ENCODE measurements at regions not wholly inside any gene's neighbourhood (a gene's known extent, or its start where the extent isn't known, plus 50 kb on each side); places are given as distances from the start of the nearest gene placed in this dataset.

DNA sequence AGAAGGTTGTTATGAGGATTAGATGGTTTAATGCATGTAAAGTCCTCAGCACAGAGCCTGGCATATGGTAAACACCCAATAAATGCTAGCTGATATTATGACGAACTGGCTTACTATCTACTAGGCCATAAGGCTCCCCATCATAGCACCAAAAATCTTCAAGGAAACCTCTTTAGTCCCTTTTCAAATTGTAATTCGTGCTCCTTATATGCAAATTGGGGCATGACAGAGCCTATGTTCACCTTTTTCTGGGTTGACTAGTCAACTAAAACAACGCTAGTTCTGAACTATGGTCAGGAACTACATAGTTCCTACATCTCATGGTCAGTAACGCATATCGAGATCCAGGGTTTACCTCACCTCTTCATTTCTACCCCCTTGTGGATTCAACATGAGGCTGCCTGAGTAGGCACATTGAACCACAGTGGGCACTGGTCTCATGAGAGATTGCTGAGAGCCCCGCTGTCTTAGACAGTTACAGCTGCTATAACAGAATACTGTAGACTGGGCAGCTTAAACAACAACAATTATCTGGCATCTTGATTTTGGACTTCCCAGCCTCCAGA is 97.2 kb upstream of the TNFAIP3 start:
- no peak for DNase-seq (ENCODE audit: low read depth, low spot score)
- Histone ChIP-seq H3K9ac (ENCODE audit: insufficient read length) (no peak overlapping the region), H3K27ac (no peak overlapping the region), H3K4me3 (no peak overlapping the region), H3K36me3 (ENCODE audit: insufficient read depth, low read length) (no peaks in the 10 kb centered on the region), H3K9me3 (ENCODE audit: low read depth, low read length) (no peaks in the 10 kb centered on the region)
- TF ChIP-seq POLR2AphosphoS5 (IDR thresholded peaks at IDR 0.05; ENCODE audit: borderline replicate concordance, low read depth, low read length): no peak
- TF ChIP-seq FOXP2 (optimal IDR thresholded peaks at IDR 0.05; ENCODE audit: control extremely low read depth, extremely low read length, insufficient read depth): no peak
- no peak for TF ChIP-seq EZH2 (IDR thresholded peaks at IDR 0.05)

DNA sequence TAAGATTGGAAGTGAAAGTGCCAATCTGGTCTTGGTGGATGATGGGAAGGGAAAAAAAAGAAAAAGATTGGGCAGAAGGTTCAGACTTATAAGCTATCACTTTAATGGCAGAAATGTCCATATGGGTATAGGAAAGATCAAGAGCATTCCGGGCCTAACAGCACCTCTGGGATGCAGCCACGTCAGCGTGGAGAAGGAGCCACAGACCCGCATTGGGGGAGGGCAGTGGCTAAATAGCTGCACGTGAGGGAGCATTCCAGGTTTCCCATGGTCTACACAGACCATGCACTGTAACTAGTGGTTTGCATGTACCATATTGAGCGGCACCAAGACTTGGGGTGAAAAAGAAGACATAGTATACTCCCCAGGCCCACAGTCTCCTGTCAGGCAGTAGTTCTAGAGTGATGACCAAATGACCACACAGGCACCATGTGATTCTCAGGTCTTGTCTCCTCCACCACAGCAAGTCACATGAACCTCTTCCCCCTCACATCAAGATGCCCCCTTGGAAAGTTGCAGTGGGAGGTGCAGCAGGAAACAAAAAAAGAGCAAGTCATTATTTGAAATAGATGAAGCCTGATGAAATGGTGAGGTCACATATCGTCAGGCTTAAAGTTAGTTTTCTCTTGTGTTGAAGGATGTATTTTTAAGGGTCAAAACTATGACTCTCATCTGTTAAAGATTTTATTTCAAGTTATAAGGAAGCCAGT is 94.4 kb upstream of the TNFAIP3 start:
- TF ChIP-seq EZH2 (IDR thresholded peaks at IDR 0.05): no peak
- TF ChIP-seq POLR2AphosphoS5 (IDR thresholded peaks at IDR 0.05; ENCODE audit: borderline replicate concordance, low read depth, low read length): no peak
- Histone ChIP-seq H3K4me3 (no peak overlapping the region), H3K9me3 (ENCODE audit: low read depth, low read length) (no peaks in the 10 kb centered on the region), H3K9ac (ENCODE audit: insufficient read length) (no peak overlapping the region), H3K36me3 (ENCODE audit: insufficient read depth, low read length) (no peaks in the 10 kb centered on the region), H3K27ac (no peak overlapping the region)
- DNase-seq (ENCODE audit: low read depth, low spot score): no peak

DNA sequence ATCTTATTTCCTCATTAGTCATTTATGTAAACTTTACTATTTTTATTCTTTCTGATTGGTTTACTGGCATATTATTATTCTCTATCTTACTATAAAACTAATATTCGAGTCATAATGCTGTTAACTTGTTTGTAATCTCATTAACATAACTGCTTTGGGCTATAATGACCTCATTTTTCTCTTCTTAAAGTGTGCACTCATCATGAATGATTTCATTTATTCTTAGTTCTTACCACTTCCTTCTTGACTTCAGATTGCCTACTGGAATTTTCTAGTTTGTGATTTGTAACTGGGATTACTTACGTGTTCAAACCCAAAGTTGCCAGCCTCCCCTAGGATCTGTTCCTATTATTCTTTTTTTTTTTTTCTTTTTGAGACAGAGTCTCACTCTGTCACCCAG is 91.8 kb upstream of the TNFAIP3 start:
- H3K36me3 ChIP-seq (ENCODE audit: insufficient read depth, low read length): no peaks in the 10 kb centered on the region
- DNase-seq (ENCODE audit: low read depth, low spot score): no peak
- no peak for TF ChIP-seq POLR2AphosphoS5 (IDR thresholded peaks at IDR 0.05; ENCODE audit: borderline replicate concordance, low read depth, low read length)
- TF ChIP-seq EZH2 (IDR thresholded peaks at IDR 0.05): no peak
- TF ChIP-seq FOXP2 (optimal IDR thresholded peaks at IDR 0.05; ENCODE audit: control extremely low read depth, extremely low read length, insufficient read depth): no peak
- H3K4me3 ChIP-seq: no peak overlapping the region
- no peaks in the 10 kb centered on the region for H3K9me3 ChIP-seq (ENCODE audit: low read depth, low read length)
- no peak overlapping the region for H3K27ac ChIP-seq
- no peak overlapping the region for H3K9ac ChIP-seq (ENCODE audit: insufficient read length)

DNA sequence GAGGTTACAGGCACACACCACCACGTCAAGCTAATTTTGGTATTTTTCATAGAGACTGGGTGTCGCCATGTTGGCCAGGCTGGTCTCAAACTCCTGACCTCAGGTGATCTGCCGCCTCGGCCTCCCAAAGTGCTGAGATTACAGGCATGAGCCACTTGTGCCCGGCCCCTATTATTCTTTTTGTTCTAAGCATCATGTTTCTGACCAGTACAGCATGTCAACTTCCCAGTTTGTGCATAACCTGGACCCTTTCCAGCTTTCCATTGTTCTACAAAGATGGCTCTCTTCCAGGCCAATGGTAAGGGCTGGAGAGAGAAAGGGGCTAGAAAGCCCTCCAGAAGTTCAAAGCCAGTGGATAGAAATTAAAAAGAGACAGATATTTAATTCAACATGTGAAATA is 91.3 kb upstream of the TNFAIP3 start:
- TF ChIP-seq EZH2 (IDR thresholded peaks at IDR 0.05) (no peak), POLR2AphosphoS5 (IDR thresholded peaks at IDR 0.05; ENCODE audit: borderline replicate concordance, low read depth, low read length) (no peak), FOXP2 (optimal IDR thresholded peaks at IDR 0.05; ENCODE audit: control extremely low read depth, extremely low read length, insufficient read depth) (no peak)
- H3K9me3 ChIP-seq (ENCODE audit: low read depth, low read length): no peaks in the 10 kb centered on the region
- H3K27ac ChIP-seq: no peak overlapping the region
- no peaks in the 10 kb centered on the region for H3K36me3 ChIP-seq (ENCODE audit: insufficient read depth, low read length)
- DNase-seq (ENCODE audit: low read depth, low spot score): no peak
- no peak overlapping the region for H3K9ac ChIP-seq (ENCODE audit: insufficient read length)
- H3K4me3 ChIP-seq: no peak overlapping the region

DNA sequence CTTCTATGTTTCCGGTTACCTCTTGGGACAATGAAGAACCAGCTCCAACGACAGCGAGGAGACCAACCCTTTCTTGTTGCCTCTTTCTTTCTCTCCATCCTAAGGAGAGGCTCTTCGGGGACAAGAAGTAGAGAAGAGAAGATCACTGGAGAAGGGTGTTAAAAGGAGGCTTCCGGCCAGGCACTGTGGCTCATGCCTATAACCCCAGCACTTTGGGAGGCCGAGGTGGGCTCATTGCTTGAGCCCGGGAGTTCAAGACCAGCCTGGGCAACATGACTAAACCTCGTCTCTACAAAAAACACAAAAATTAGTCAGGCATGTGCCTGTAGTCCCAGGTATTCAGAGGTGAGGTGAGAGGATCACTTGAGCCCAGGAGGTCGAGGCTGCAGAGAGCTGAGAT is 90.8 kb upstream of the TNFAIP3 start:
- Histone ChIP-seq H3K36me3 (ENCODE audit: insufficient read depth, low read length) (no peaks in the 10 kb centered on the region), H3K27ac (no peak overlapping the region), H3K9ac (ENCODE audit: insufficient read length) (no peak overlapping the region), H3K9me3 (ENCODE audit: low read depth, low read length) (no peaks in the 10 kb centered on the region), H3K4me3 (no peak overlapping the region)
- no peak for DNase-seq (ENCODE audit: low read depth, low spot score)
- no peak for TF ChIP-seq EZH2 (IDR thresholded peaks at IDR 0.05)
- TF ChIP-seq POLR2AphosphoS5 (IDR thresholded peaks at IDR 0.05; ENCODE audit: borderline replicate concordance, low read depth, low read length): no peak
- TF ChIP-seq FOXP2 (optimal IDR thresholded peaks at IDR 0.05; ENCODE audit: control extremely low read depth, extremely low read length, insufficient read depth): no peak

DNA sequence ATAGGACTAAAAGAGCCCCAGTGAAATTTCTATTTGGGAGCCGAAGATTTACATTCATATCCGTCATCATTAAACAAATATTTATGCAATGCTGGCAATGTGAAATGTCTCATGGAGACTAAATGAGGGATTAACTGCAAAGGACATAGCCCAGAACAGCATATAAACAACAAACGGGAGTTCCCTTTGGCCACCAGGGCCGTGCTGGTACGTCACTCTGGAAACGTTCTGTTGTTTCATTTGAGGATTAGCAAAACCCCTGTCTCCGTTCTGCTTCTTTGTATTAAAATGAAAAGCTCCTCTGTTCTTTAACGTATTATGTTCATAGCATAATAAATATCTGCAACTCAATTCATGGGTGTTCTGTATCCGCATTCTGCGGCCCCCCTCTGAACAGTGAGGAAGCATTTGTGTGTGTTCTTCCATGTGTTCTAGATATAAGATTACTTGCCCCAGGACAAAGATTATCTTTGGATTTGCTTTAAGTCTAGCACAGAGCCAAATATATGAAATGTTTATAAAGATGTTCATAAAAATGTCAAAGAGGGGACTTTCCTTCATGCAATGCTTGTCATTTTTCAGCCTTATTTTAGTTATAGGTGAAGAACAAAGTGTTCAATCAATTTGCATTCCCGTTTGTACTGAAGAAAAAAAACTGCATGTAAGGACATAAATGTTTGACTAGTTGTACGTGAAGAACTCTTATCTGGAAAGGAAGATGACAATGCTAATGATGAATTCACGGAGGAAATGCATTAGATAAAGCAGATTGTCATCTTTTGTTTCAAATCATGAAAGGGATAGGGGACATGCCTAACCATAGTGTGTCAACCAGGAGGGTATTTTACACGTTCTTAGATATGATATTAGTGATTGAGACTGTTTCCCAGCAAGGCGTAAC is 90.0 kb upstream of the TNFAIP3 start:
- Histone ChIP-seq H3K36me3 (ENCODE audit: insufficient read depth, low read length) (no peaks in the 10 kb centered on the region), H3K9ac (ENCODE audit: insufficient read length) (no peak overlapping the region), H3K4me3 (peak overlapping the region; percentile 21), H3K9me3 (ENCODE audit: low read depth, low read length) (no peaks in the 10 kb centered on the region), H3K27ac (peak overlapping the region; percentile 27; the same call in 1 of the 2 replicates)
- TF ChIP-seq EZH2 (IDR thresholded peaks at IDR 0.05): no peak
- no peak for DNase-seq (ENCODE audit: low read depth, low spot score)

DNA sequence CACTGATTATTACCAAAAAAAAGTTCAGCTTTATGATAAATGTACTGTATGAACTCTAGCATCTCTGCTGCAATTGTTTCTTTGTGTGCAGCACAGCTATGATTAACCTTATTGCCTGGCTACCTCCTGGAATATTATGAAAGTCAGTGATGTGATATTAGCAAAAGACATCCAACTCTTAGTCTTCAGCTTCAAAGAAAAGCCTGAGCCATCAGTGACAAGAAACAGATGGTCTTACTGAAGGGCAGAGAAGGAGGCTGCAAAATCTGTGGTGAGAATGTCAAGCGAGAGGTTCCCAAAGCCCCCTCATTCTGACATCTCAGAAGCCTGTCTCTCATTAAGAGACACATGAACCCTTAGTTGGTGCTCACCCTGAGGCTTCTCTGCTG is 89.4 kb upstream of the TNFAIP3 start:
- no peak overlapping the region for H3K27ac ChIP-seq
- TF ChIP-seq EZH2 (IDR thresholded peaks at IDR 0.05) (no peak), POLR2AphosphoS5 (IDR thresholded peaks at IDR 0.05; ENCODE audit: borderline replicate concordance, low read depth, low read length) (no peak), FOXP2 (optimal IDR thresholded peaks at IDR 0.05; ENCODE audit: control extremely low read depth, extremely low read length, insufficient read depth) (no peak)
- no peaks in the 10 kb centered on the region for H3K9me3 ChIP-seq (ENCODE audit: low read depth, low read length)
- no peaks in the 10 kb centered on the region for H3K36me3 ChIP-seq (ENCODE audit: insufficient read depth, low read length)
- no peak for DNase-seq (ENCODE audit: low read depth, low spot score)
- H3K4me3 ChIP-seq: no peak overlapping the region
- H3K9ac ChIP-seq (ENCODE audit: insufficient read length): no peak overlapping the region

- Histone ChIP-seq H3K36me3 (ENCODE audit: insufficient read depth, low read length) (no peaks in the 10 kb centered on the region), H3K9ac (ENCODE audit: insufficient read length) (no peak overlapping the region), H3K4me3 (no peak overlapping the region), H3K27ac (no peak overlapping the region), H3K9me3 (ENCODE audit: low read depth, low read length) (no peaks in the 10 kb centered on the region)
- DNase-seq (ENCODE audit: low read depth, low spot score): no peak
- TF ChIP-seq FOXP2 (optimal IDR thresholded peaks at IDR 0.05; ENCODE audit: control extremely low read depth, extremely low read length, insufficient read depth) (no peak), POLR2AphosphoS5 (IDR thresholded peaks at IDR 0.05; ENCODE audit: borderline replicate concordance, low read depth, low read length) (no peak), EZH2 (IDR thresholded peaks at IDR 0.05) (no peak)
These were observed 87.1 kb upstream of the TNFAIP3 start for GRCh38 chr6:137779982-137780381.
